Calu3 (cell line): ENCODE measurements at regions not wholly inside any gene's neighbourhood (a gene's known extent, or its start where the extent isn't known, plus 50 kb on each side); places are given as distances from the start of the nearest gene placed in this dataset.

Source experiments
- BruUV-seq: library from RNA; stranded (reverse); fragments of 400-500 nt; replicated peaks from 2 replicates; lab custom pipeline; 2021; lab: Mats Ljungman, UMichigan
- CTCF ChIA-PET: fragments of 300-600 bp; sonication (Branson Sonifier 250); formaldehyde crosslinking; loops from one replicate; lab custom pipeline; 2022; ENCODE audit warnings: antibody characterized with exemption; lab: Charles Lee
- DNase-seq: peaks from one replicate; pipeline ENCODE4 v3.0.0; 2022
- H3K27ac Mint-ChIP-seq: one replicate; pipeline ENCODE4 v1.8.0; 2022; ENCODE audit warnings: mixed read lengths; ENCODE audit not compliant: unreplicated experiment
- H3K27me3 Mint-ChIP-seq: one replicate; pipeline ENCODE4 v1.8.0; 2022; ENCODE audit warnings: mixed read lengths; ENCODE audit not compliant: unreplicated experiment
- H3K36me3 Mint-ChIP-seq: one replicate; pipeline ENCODE4 v1.8.0; 2022; ENCODE audit warnings: mild to moderate bottlenecking, moderate library complexity, mixed read lengths; ENCODE audit not compliant: insufficient read depth, unreplicated experiment
- H3K4me1 Mint-ChIP-seq: one replicate; pipeline ENCODE4 v1.8.0; 2022; ENCODE audit warnings: mild to moderate bottlenecking, low read depth, mixed read lengths; ENCODE audit not compliant: unreplicated experiment
- H3K4me3 Mint-ChIP-seq: one replicate; pipeline ENCODE4 v1.8.0; 2022; ENCODE audit warnings: mild to moderate bottlenecking, low read depth, moderate library complexity, mixed read lengths; ENCODE audit not compliant: unreplicated experiment
- H3K9me3 Mint-ChIP-seq: one replicate; pipeline ENCODE4 v1.8.0; 2022; ENCODE audit warnings: low read depth, mixed read lengths; ENCODE audit not compliant: unreplicated experiment
- CTCF ChIP-seq: fragments of 200-600 bp; IDR thresholded peaks from one replicate; pipeline ENCODE4 v1.8.0; 2022; ENCODE audit warnings: antibody characterized with exemption; ENCODE audit not compliant: unreplicated experiment
- intact Hi-C: fragments of 100-400 bp; cut with micrococcal nuclease; formaldehyde crosslinking; loops from one replicate; pipeline ENCODE4 v1.10.0; 2022; ENCODE audit not compliant: unreplicated experiment

GRCh38 chr13:73497430-73497829, 438.6 kb downstream of the KLF5 start:
- Mint-ChIP-seq H3K27me3 (no peaks in the 10 kb centered on the region), H3K27ac (no peak overlapping the region)

GRCh38 chr13:73496711-73497110, 437.9 kb downstream of the KLF5 start:
- intact Hi-C loops: no loop called here
- no peak for DNase-seq
- Mint-ChIP-seq H3K27ac (no peak overlapping the region), H3K36me3 (no peaks in the 10 kb centered on the region), H3K4me3 (no peak overlapping the region), H3K4me1 (no peaks in the 10 kb centered on the region), H3K9me3 (no peaks in the 10 kb centered on the region), H3K27me3 (no peaks in the 10 kb centered on the region)
- no peak for TF ChIP-seq CTCF
- BruUV-seq: no TSS peak
- CTCF ChIA-PET: no interaction called here

More at GRCh38 chr13:73497430-73497829, 438.6 kb downstream of the KLF5 start:
- Mint-ChIP-seq H3K36me3 (no peaks in the 10 kb centered on the region), H3K9me3 (no peaks in the 10 kb centered on the region), H3K4me3 (no peak overlapping the region), H3K4me1 (no peaks in the 10 kb centered on the region)
- DNase-seq: no peak
- CTCF ChIA-PET: no interaction called here
- no peak for TF ChIP-seq CTCF
- no TSS peak for BruUV-seq
- intact Hi-C loops: no loop called here

- Mint-ChIP-seq H3K9me3 (peaks cover 7% of the 10 kb centered on the region), H3K27ac (no peak overlapping the region), H3K4me3 (no peak overlapping the region), H3K27me3 (no peaks in the 10 kb centered on the region), H3K4me1 (no peaks in the 10 kb centered on the region), H3K36me3 (peaks cover 3% of the 10 kb centered on the region)
- intact Hi-C loops: no loop called here
- BruUV-seq: no TSS peak
- CTCF ChIA-PET: no interaction called here
- TF ChIP-seq CTCF: no peak
- DNase-seq: no peak
Measured at GRCh38 chr13:73492811-73493210, 434.0 kb downstream of the KLF5 start.

DNA sequence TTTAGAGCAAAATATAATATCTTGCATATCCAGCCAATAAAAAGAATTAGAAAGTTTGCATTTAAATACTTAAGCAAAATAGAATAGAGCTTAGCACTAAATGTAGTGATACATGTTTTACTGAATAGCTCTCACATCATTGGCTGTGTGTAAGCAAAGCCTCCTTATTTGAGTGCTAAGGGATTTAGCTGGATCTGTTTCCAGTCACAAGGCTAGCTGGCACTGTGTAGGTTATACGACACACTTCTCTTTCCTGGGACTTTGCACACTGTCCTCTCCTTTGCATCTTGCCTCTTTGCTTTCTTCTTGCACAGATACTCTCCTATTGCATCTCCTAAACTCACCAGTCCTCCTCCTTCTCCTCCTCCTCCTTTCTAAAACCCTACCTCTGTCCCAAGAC, 423.8 kb downstream of the KLF5 start:
- CTCF ChIA-PET: no interaction called here
- no peak overlapping the region for H3K4me3 Mint-ChIP-seq
- H3K36me3 Mint-ChIP-seq: no peaks in the 10 kb centered on the region
- H3K4me1 Mint-ChIP-seq: no peaks in the 10 kb centered on the region
- H3K27me3 Mint-ChIP-seq: no peaks in the 10 kb centered on the region
- no peak for TF ChIP-seq CTCF
- H3K27ac Mint-ChIP-seq: no peak overlapping the region
- intact Hi-C loops: no loop called here
- no TSS peak for BruUV-seq
- no peak for DNase-seq
- no peaks in the 10 kb centered on the region for H3K9me3 Mint-ChIP-seq
